Hepatocyte (in vitro differentiated cells): ENCODE measurements at regions not wholly inside any gene's neighbourhood (a gene's known extent, or its start where the extent isn't known, plus 50 kb on each side); places are given as distances from the start of the nearest gene placed in this dataset.

Experiments used
- EZH2phosphoT487 ChIP-seq: fragments of 200-600 bp; sonication (generic); IDR thresholded peaks from one replicate; pipeline ENCODE4 v1.6.1; 2018; ENCODE audit warnings: antibody characterized with exemption, mild to moderate bottlenecking, low read depth, moderate library complexity; ENCODE audit not compliant: unreplicated experiment, severe bottlenecking
- TF ChIP-seq, protein P1 (sequence below): fragments of 200-600 bp; sonication (generic); IDR thresholded peaks from 2 replicates; pipeline ENCODE4 v1.5.1; 2016; ENCODE audit warnings: antibody characterized with exemption, mild to moderate bottlenecking; ENCODE audit not compliant: poor library complexity

DNA sequence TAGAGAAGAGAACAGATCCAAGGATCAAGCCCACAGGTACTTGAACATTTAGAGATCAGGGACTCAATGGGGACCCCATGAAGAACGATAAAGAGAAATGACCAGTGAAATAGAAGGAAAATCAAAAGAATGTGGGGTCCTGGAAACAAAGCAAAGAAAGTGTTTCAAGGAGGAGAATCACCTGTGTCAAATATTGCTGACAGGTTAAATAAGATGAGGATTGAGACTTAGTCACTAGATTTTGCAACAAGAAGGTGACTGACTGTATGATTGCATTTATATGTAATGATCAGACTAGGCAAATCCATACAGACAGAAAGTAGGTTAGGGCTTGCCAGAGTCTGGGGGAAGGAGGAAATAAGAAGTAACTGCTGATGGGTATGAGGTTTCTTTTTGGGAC lies 254.9 kb upstream of the NPY start:
- TF ChIP-seq, protein P1, sequence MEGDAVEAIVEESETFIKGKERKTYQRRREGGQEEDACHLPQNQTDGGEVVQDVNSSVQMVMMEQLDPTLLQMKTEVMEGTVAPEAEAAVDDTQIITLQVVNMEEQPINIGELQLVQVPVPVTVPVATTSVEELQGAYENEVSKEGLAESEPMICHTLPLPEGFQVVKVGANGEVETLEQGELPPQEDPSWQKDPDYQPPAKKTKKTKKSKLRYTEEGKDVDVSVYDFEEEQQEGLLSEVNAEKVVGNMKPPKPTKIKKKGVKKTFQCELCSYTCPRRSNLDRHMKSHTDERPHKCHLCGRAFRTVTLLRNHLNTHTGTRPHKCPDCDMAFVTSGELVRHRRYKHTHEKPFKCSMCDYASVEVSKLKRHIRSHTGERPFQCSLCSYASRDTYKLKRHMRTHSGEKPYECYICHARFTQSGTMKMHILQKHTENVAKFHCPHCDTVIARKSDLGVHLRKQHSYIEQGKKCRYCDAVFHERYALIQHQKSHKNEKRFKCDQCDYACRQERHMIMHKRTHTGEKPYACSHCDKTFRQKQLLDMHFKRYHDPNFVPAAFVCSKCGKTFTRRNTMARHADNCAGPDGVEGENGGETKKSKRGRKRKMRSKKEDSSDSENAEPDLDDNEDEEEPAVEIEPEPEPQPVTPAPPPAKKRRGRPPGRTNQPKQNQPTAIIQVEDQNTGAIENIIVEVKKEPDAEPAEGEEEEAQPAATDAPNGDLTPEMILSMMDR, result no peak
- TF ChIP-seq EZH2phosphoT487, result no peak
